HepG2 (cell line): ENCODE measurements at regions not wholly inside any gene's neighbourhood (a gene's known extent, or its start where the extent isn't known, plus 50 kb on each side); places are given as distances from the start of the nearest gene placed in this dataset.
A peak's percentile ranks its signal among the peaks of the same experiment; 100 is the strongest.

Source experiments
- CBX1 ChIP-seq: IDR thresholded peaks from one replicate; pipeline ENCODE4 v1.6.1; 2016; ENCODE audit warnings: antibody characterized with exemption, low read depth
- HBP1 ChIP-seq: IDR thresholded peaks from 2 replicates; pipeline ENCODE4 v1.6.1; 2016; ENCODE audit warnings: low read depth, control low read depth
- HNF4A ChIP-seq: sonication (generic); formaldehyde crosslinking; IDR thresholded peaks from 2 replicates; pipeline ENCODE4 v1.4.0; 2020; ENCODE audit warnings: missing genetic modification reagents
- HOXA3 ChIP-seq: sonication (generic); formaldehyde crosslinking; IDR thresholded peaks from 2 replicates; pipeline ENCODE4 v1.5.0; 2020; ENCODE audit warnings: missing genetic modification reagents
- KAT8 ChIP-seq: IDR thresholded peaks from 2 replicates; pipeline ENCODE4 v1.6.1; 2016; ENCODE audit warnings: missing genetic modification reagents, missing compliant biosample characterization
- MYPOP ChIP-seq: sonication (generic); formaldehyde crosslinking; IDR thresholded peaks from 2 replicates; pipeline ENCODE4 v1.8.1; 2023; ENCODE audit warnings: mild to moderate bottlenecking, moderate library complexity, missing genetic modification reagents
- RFXANK ChIP-seq: IDR thresholded peaks from 2 replicates; pipeline ENCODE4 v1.6.1; 2016
- SAP130 ChIP-seq: IDR thresholded peaks from 2 replicates; pipeline ENCODE4 v1.6.1; 2016; ENCODE audit warnings: low read depth
- TCF7L2 ChIP-seq: IDR thresholded peaks from 2 replicates; pipeline ENCODE4 v1.6.1; 2011; ENCODE audit warnings: mild to moderate bottlenecking, low read depth, low read length, moderate library complexity
- TEAD3 ChIP-seq: optimal IDR thresholded peaks from 2 replicates; pipeline ENCODE3; 2016; ENCODE audit warnings: borderline replicate concordance
- YEATS4 ChIP-seq: sonication (generic); formaldehyde crosslinking; IDR thresholded peaks from 2 replicates; pipeline ENCODE4 v1.4.0; 2020; ENCODE audit warnings: missing genetic modification reagents, borderline replicate concordance
- ZC3H4 ChIP-seq: sonication (generic); formaldehyde crosslinking; IDR thresholded peaks from 2 replicates; pipeline ENCODE4 v1.4.0; 2020; ENCODE audit warnings: missing genetic modification reagents, borderline replicate concordance
- ZFP1 ChIP-seq: IDR thresholded peaks from 2 replicates; pipeline ENCODE4 v1.6.1; 2016
- ZFP62 ChIP-seq: sonication (generic); formaldehyde crosslinking; IDR thresholded peaks from 2 replicates; pipeline ENCODE4 v1.4.0; 2020; ENCODE audit warnings: missing genetic modification reagents
- ZNF225 ChIP-seq: sonication (generic); formaldehyde crosslinking; IDR thresholded peaks from 2 replicates; pipeline ENCODE4 v1.4.0; 2020; ENCODE audit warnings: mild to moderate bottlenecking, missing genetic modification reagents
- ZNF264 ChIP-seq: sonication (generic); formaldehyde crosslinking; IDR thresholded peaks from 2 replicates; pipeline ENCODE4 v1.4.0; 2020; ENCODE audit warnings: missing genetic modification reagents
- ZNF281 ChIP-seq: sonication (generic); formaldehyde crosslinking; IDR thresholded peaks from 2 replicates; pipeline ENCODE4 v1.4.0; 2020; ENCODE audit warnings: missing genetic modification reagents, borderline replicate concordance
- ZNF446 ChIP-seq: sonication (generic); formaldehyde crosslinking; IDR thresholded peaks from 2 replicates; pipeline ENCODE4 v1.5.0; 2020; ENCODE audit warnings: mild to moderate bottlenecking, missing genetic modification reagents
- ZNF547 ChIP-seq: sonication (generic); formaldehyde crosslinking; IDR thresholded peaks from 2 replicates; pipeline ENCODE4 v1.5.1; 2020; ENCODE audit warnings: mild to moderate bottlenecking, missing genetic modification reagents
- ZNF570 ChIP-seq: sonication (generic); formaldehyde crosslinking; IDR thresholded peaks from 2 replicates; pipeline ENCODE4 v1.4.0; 2020; ENCODE audit warnings: mild to moderate bottlenecking, missing genetic modification reagents, borderline replicate concordance
- ZNF576 ChIP-seq: sonication (generic); formaldehyde crosslinking; IDR thresholded peaks from 2 replicates; pipeline ENCODE4 v1.4.0; 2020; ENCODE audit warnings: mild to moderate bottlenecking, missing genetic modification reagents
- ZNF580 ChIP-seq: IDR thresholded peaks from 2 replicates; pipeline ENCODE4 v1.6.1; 2016; ENCODE audit warnings: low read depth, borderline replicate concordance
- ZNF737 ChIP-seq: sonication (generic); formaldehyde crosslinking; IDR thresholded peaks from 2 replicates; pipeline ENCODE4 v1.5.0; 2020; ENCODE audit warnings: missing genetic modification reagents, mild to moderate bottlenecking, borderline replicate concordance
- ZNF83 ChIP-seq: sonication (generic); formaldehyde crosslinking; IDR thresholded peaks from 2 replicates; pipeline ENCODE4 v1.4.0; 2020; ENCODE audit warnings: missing genetic modification reagents, mild to moderate bottlenecking, borderline replicate concordance
- ZZZ3 ChIP-seq: sonication (generic); formaldehyde crosslinking; IDR thresholded peaks from 2 replicates; pipeline ENCODE4 v1.4.0; 2020; ENCODE audit warnings: missing genetic modification reagents, mild to moderate bottlenecking, borderline replicate concordance

- TF ChIP-seq RFXANK, result no peak
- no peak for TF ChIP-seq ZNF83
- TF ChIP-seq ZNF737 (CRISPR knock-in tag), result no peak
- TF ChIP-seq ZNF547 (CRISPR knock-in tag), result no peak
- peak; percentile 88 for TF ChIP-seq HNF4A (CRISPR knock-in tag)
- TF ChIP-seq MYPOP (CRISPR knock-in tag), result no peak
- 0 out of 2 replicates have a peak, but pooled peaks have one; percentile 31 for TF ChIP-seq YEATS4 (CRISPR knock-in tag)
- peak; percentile 68 for TF ChIP-seq ZNF281
- peak; percentile 47 for TF ChIP-seq CBX1
- no peak for TF ChIP-seq KAT8 (CRISPR knock-in tag)
- peak; percentile 53; the same call in 1 of the 2 replicates for TF ChIP-seq SAP130 (CRISPR knock-in tag)
- TF ChIP-seq TCF7L2, result peak; percentile 16; the same call in 1 of the 2 replicates
- TF ChIP-seq ZZZ3, result no peak
- TF ChIP-seq ZNF225 (CRISPR knock-in tag), result no peak
- TF ChIP-seq ZNF264, result peak; percentile 39; the same call in 1 of the 2 replicates
- TF ChIP-seq ZC3H4 (CRISPR knock-in tag), result no peak
- TF ChIP-seq TEAD3 (CRISPR knock-in tag), result peak; percentile 7
- TF ChIP-seq ZNF576, result no peak
- peak; percentile 21; the same call in 1 of the 2 replicates for TF ChIP-seq HOXA3 (CRISPR knock-in tag)
- no peak for TF ChIP-seq ZNF580 (CRISPR knock-in tag)
- no peak for TF ChIP-seq ZNF570
- TF ChIP-seq ZFP62 (CRISPR knock-in tag), result no peak
- TF ChIP-seq ZFP1, result no peak
- TF ChIP-seq HBP1, result no peak
- TF ChIP-seq ZNF446 (CRISPR knock-in tag), result no peak
- TF ChIP-seq, all 625 proteins: peak for 69
Observed at GRCh38 chr7:96426685-96427084, 104.8 kb upstream of the SLC25A13 start (continued).
